H1 (cell line): ENCODE measurements at regions not wholly inside any gene's neighbourhood (a gene's known extent, or its start where the extent isn't known, plus 50 kb on each side); places are given as distances from the start of the nearest gene placed in this dataset.

Source experiments
- CTCF ChIA-PET: fragments of 300-600 bp; sonication (Branson Sonifier 250); formaldehyde crosslinking; loops from one replicate; lab custom pipeline; 2021; ENCODE audit not compliant: partially characterized antibody; lab: Charles Lee
- POLR2A ChIA-PET: fragments of 300-600 bp; sonication (Branson Sonifier 250); formaldehyde crosslinking; loops from one replicate; lab custom pipeline; 2021; ENCODE audit warnings: inconsistent platforms; ENCODE audit not compliant: partially characterized antibody; lab: Charles Lee
- DNase-seq, 2 experiments: peaks; one replicate each; pipeline versions ENCODE4 v3.0.0 to v3.0.0-alpha.2; 2010 to 2022; ENCODE audit warnings: low spot score in 2 of 2, low read depth in 1 of 2, mixed read lengths in 1 of 2
- FAIRE-seq: peaks from 2 replicates; lab custom pipeline; 2011; peaks lifted over from hg19 to GRCh38; lab: Jason Lieb, UNC
- H2AFZ ChIP-seq: 2 replicates; pipeline ENCODE4 v1.8.1; 2012; ENCODE audit warnings: low read length, inconsistent platforms
- H2AK5ac ChIP-seq: 2 replicates; pipeline ENCODE4 v1.6.1; 2013; ENCODE audit warnings: low read depth, low read length
- H2BK120ac ChIP-seq: replicated peaks from 2 replicates; pipeline ENCODE3; 2013; ENCODE audit warnings: low read depth, low read length, inconsistent platforms
- H2BK12ac ChIP-seq: 2 replicates; pipeline ENCODE4 v1.6.1; 2013; ENCODE audit warnings: low read depth, low read length
- H2BK15ac ChIP-seq: 2 replicates; pipeline ENCODE4 v1.6.1; 2013; ENCODE audit warnings: low read length
- H2BK20ac ChIP-seq: 2 replicates; pipeline ENCODE4 v1.6.1; 2013; ENCODE audit warnings: low read length
- H2BK5ac ChIP-seq: 2 replicates; pipeline ENCODE4 v1.6.1; 2013; ENCODE audit warnings: low read depth, low read length
- H3K14ac ChIP-seq: 2 replicates; pipeline ENCODE4 v1.6.1; 2013; ENCODE audit warnings: inconsistent platforms; ENCODE audit not compliant: insufficient read length
- H3K18ac ChIP-seq: 2 replicates; pipeline ENCODE4 v1.6.1; 2013; ENCODE audit warnings: low read length; ENCODE audit errors: extremely low read depth
- H3K23ac ChIP-seq: 2 replicates; pipeline ENCODE4 v1.6.1; 2013; ENCODE audit warnings: inconsistent platforms; ENCODE audit not compliant: insufficient read length
- H3K23me2 ChIP-seq: 2 replicates; pipeline ENCODE4 v1.6.1; 2013; ENCODE audit warnings: low read depth, low read length
- H3K27ac ChIP-seq: 2 replicates; pipeline ENCODE4 v1.6.1; 2011; ENCODE audit warnings: low read depth, low read length, inconsistent platforms
- H3K27me3 ChIP-seq, 4 experiments: replicated peaks in 1 of 4; 1 replicate in 1 of 4; 2 replicates in 3 of 4; pipeline versions ENCODE4 v1.6.1 to v1.8.1; 2011 to 2013; ENCODE audit warnings: low read length in 3 of 4, mild to moderate bottlenecking in 3 of 4, inconsistent platforms in 2 of 4, mixed read lengths in 2 of 4, moderate library complexity in 1 of 4; ENCODE audit not compliant: control insufficient read depth in 3 of 4, insufficient read depth in 3 of 4; ENCODE audit errors: extremely low read depth in 1 of 4
- H3K36me3 ChIP-seq, 4 experiments: 2 replicates each; pipeline versions ENCODE4 v1.6.1 to v1.8.1; 2011 to 2013; ENCODE audit warnings: mild to moderate bottlenecking in 4 of 4, low read length in 3 of 4, moderate library complexity in 2 of 4, control low read depth in 1 of 4, inconsistent platforms in 1 of 4; ENCODE audit not compliant: insufficient read depth in 4 of 4, control insufficient read depth in 2 of 4
- H3K4ac ChIP-seq: replicated peaks from 2 replicates; pipeline ENCODE3; 2013; ENCODE audit warnings: low read length, low read depth, mixed read lengths, inconsistent platforms; ENCODE audit not compliant: insufficient read length
- H3K4me1 ChIP-seq, 4 experiments: replicated peaks in 1 of 4; 1 replicate in 1 of 4; 2 replicates in 3 of 4; pipeline versions ENCODE4 v1.6.1 to v1.8.1; 2011 to 2013; ENCODE audit warnings: low read length in 3 of 4, inconsistent platforms in 2 of 4, mixed read lengths in 1 of 4; ENCODE audit not compliant: insufficient read depth in 4 of 4, control insufficient read depth in 3 of 4
- H3K4me2 ChIP-seq, 2 experiments: 2 replicates each; pipeline versions ENCODE4 v1.6.1 to v1.8.1; 2011 to 2013; ENCODE audit warnings: low read depth in 2 of 2, low read length in 2 of 2, control low read depth in 1 of 2, inconsistent platforms in 1 of 2, mild to moderate bottlenecking in 1 of 2; ENCODE audit not compliant: insufficient read depth in 1 of 2
- H3K4me3 ChIP-seq, 4 experiments: fragments of 200-600, 300-600 bp in 1 of 4; sonication (generic), shearing (Covaris generic), sonication (Bioruptor Twin) in 1 of 4; 2 replicates each; pipeline versions ENCODE4 v1.5.1 to v1.8.1; 2011 to 2016; ENCODE audit warnings: low read length in 4 of 4, low read depth in 3 of 4, control low read depth in 2 of 4, inconsistent platforms in 2 of 4, mild to moderate bottlenecking in 2 of 4, mixed read lengths in 1 of 4, moderate library complexity in 1 of 4; ENCODE audit not compliant: insufficient read depth in 2 of 4; ENCODE audit errors: extremely low read depth in 1 of 4
- H3K56ac ChIP-seq: replicated peaks from 2 replicates; pipeline ENCODE3; 2013; ENCODE audit warnings: low read depth, mild to moderate bottlenecking, mixed read lengths, low read length, inconsistent platforms; ENCODE audit not compliant: insufficient read length
- H3K79me1 ChIP-seq: 2 replicates; pipeline ENCODE4 v1.6.1; 2013; ENCODE audit warnings: low read depth, low read length, control low read depth
- H3K79me2 ChIP-seq, 2 experiments: 2 replicates each; pipeline versions ENCODE4 v1.6.1 to v1.8.1; 2012 to 2013; ENCODE audit warnings: low read length in 2 of 2, mild to moderate bottlenecking in 2 of 2, inconsistent platforms in 1 of 2; ENCODE audit not compliant: insufficient read depth in 2 of 2, control insufficient read depth in 1 of 2
- H3K9ac ChIP-seq, 4 experiments: replicated peaks in 1 of 4; 1 replicate in 1 of 4; 2 replicates in 3 of 4; pipeline versions ENCODE4 v1.6.1 to v1.8.1; 2011 to 2013; ENCODE audit warnings: low read depth in 3 of 4, low read length in 3 of 4, control low read depth in 2 of 4, mild to moderate bottlenecking in 2 of 4, moderate library complexity in 2 of 4, inconsistent platforms in 1 of 4; ENCODE audit errors: extremely low read depth in 1 of 4
- H3K9me3 ChIP-seq, 2 experiments: 2 replicates each; pipeline versions ENCODE4 v1.6.1 to v1.8.1; 2012 to 2013; ENCODE audit warnings: mild to moderate bottlenecking in 2 of 2, moderate library complexity in 2 of 2, control low read depth in 1 of 2, inconsistent platforms in 1 of 2, low read depth in 1 of 2, low read length in 1 of 2, mixed read lengths in 1 of 2; ENCODE audit not compliant: insufficient read depth in 2 of 2
- H4K20me1 ChIP-seq, 2 experiments: replicated peaks in 1 of 2; 2 replicates each; pipeline versions ENCODE3 to v1.8.1; 2011 to 2013; ENCODE audit warnings: inconsistent platforms in 2 of 2, low read length in 2 of 2, mild to moderate bottlenecking in 1 of 2; ENCODE audit not compliant: insufficient read depth in 2 of 2, control insufficient read depth in 1 of 2
- H4K5ac ChIP-seq: 2 replicates; pipeline ENCODE4 v1.6.1; 2013; ENCODE audit warnings: low read length, low read depth, mixed read lengths, inconsistent platforms; ENCODE audit not compliant: insufficient read length
- H4K8ac ChIP-seq: 2 replicates; pipeline ENCODE4 v1.8.0; 2013; ENCODE audit warnings: mild to moderate bottlenecking, moderate library complexity, low read length, inconsistent platforms; ENCODE audit not compliant: insufficient read depth; ENCODE audit errors: extremely low read depth
- H4K91ac ChIP-seq: replicated peaks from 2 replicates; pipeline ENCODE3; 2013; ENCODE audit warnings: low read length, mixed read lengths, inconsistent platforms; ENCODE audit not compliant: insufficient read length
- BACH1 ChIP-seq: IDR thresholded peaks from 2 replicates; pipeline ENCODE4 v1.6.1; 2012; ENCODE audit warnings: low read length, improper control_type of control experiment
- CHD2 ChIP-seq: IDR thresholded peaks from 2 replicates; pipeline ENCODE4 v1.6.1; 2012; ENCODE audit warnings: low read length, improper control_type of control experiment
- GTF2F1 ChIP-seq: IDR thresholded peaks from 2 replicates; pipeline ENCODE4 v1.6.1; 2012; ENCODE audit warnings: low read depth, low read length, improper control_type of control experiment, borderline replicate concordance
- HDAC6 ChIP-seq: IDR thresholded peaks from one replicate; pipeline ENCODE4 v1.7.1; 2012; ENCODE audit warnings: low read depth, mild to moderate bottlenecking, inconsistent platforms, low read length, moderate library complexity
- NRF1 ChIP-seq: IDR thresholded peaks from 2 replicates; pipeline ENCODE4 v1.6.1; 2011; ENCODE audit warnings: mild to moderate bottlenecking, low read depth, low read length, improper control_type of control experiment
- POLR2A ChIP-seq, 2 experiments: IDR thresholded peaks; 1 replicate in 1 of 2; 2 replicates in 1 of 2; pipeline ENCODE4 v1.6.1; 2011; ENCODE audit warnings: low read depth in 2 of 2, low read length in 2 of 2, mild to moderate bottlenecking in 2 of 2; ENCODE audit errors: control extremely low read depth in 1 of 2
- POLR2AphosphoS5 ChIP-seq: IDR thresholded peaks from 2 replicates; pipeline ENCODE4 v1.6.1; 2011; ENCODE audit warnings: low read depth, low read length
- SAP30 ChIP-seq: fragments of 300-600 bp; sonication (generic); IDR thresholded peaks from 2 replicates; pipeline ENCODE4 v1.7.1; 2012; ENCODE audit warnings: low read length, moderate library complexity, mild to moderate bottlenecking, inconsistent platforms; ENCODE audit not compliant: insufficient read depth, insufficient replicate concordance
- SIX5 ChIP-seq: IDR thresholded peaks from 2 replicates; pipeline ENCODE4 v1.6.1; 2011; ENCODE audit warnings: mild to moderate bottlenecking, low read depth, low read length
- SP1 ChIP-seq: IDR thresholded peaks from 2 replicates; pipeline ENCODE4 v1.6.1; 2011; ENCODE audit warnings: low read depth, low read length
- TCF12 ChIP-seq: IDR thresholded peaks from 2 replicates; pipeline ENCODE4 v1.6.1; 2011; ENCODE audit warnings: low read depth, mild to moderate bottlenecking, low read length
- WGBS, 2 experiments: shearing (Covaris generic) in 1 of 2; methylation state at CpG; one replicate each; pipeline versions ENCODE4 v1.1.6 to v1.1.7; 2013 to 2015; ENCODE audit warnings: low lambda C conversion rate in 2 of 2, mixed read lengths in 2 of 2, inconsistent platforms in 1 of 2, low coverage in 1 of 2, missing lambda C conversion rate in 1 of 2; ENCODE audit not compliant: insufficient replicate concordance in 2 of 2, insufficient coverage in 1 of 2, insufficient read length in 1 of 2; ENCODE audit errors: extremely low coverage in 1 of 2, missing lambda C conversion rate in 1 of 2; 5-methylcytosine and 5-hydroxymethylcytosine counted together
- TF ChIP-seq, protein P1 (sequence below): IDR thresholded peaks from 2 replicates; pipeline ENCODE4 v1.6.1; 2012; ENCODE audit warnings: inconsistent platforms
- TF ChIP-seq, protein P2 (sequence below), 3 experiments: IDR thresholded peaks; 1 replicate in 2 of 3; 2 replicates in 1 of 3; pipeline versions ENCODE4 v1.5.1 to v1.6.1; 2011; ENCODE audit warnings: low read length in 3 of 3, mild to moderate bottlenecking in 3 of 3, inconsistent platforms in 2 of 3, low read depth in 1 of 3, moderate library complexity in 1 of 3; ENCODE audit not compliant: insufficient read depth in 1 of 3; ENCODE audit errors: control extremely low read depth in 1 of 3

- no peak for FAIRE-seq
- no peak overlapping the region for H3K18ac ChIP-seq
- H2BK12ac ChIP-seq, result no peak overlapping the region
- H3K23ac ChIP-seq, result no peak overlapping the region
- no peak overlapping the region for H4K91ac ChIP-seq
- no peak overlapping the region for H3K27ac ChIP-seq
- no peak overlapping the region for H2BK20ac ChIP-seq
- H3K23me2 ChIP-seq, result no peaks in the 10 kb centered on the region
- no peak overlapping the region for H4K5ac ChIP-seq
- no peak overlapping the region for H3K56ac ChIP-seq
- H2BK5ac ChIP-seq, result no peak overlapping the region
- no peaks in the 10 kb centered on the region for H3K79me2 ChIP-seq
- no peaks in the 10 kb centered on the region for H3K4me1 ChIP-seq
- H3K27me3 ChIP-seq, result no peaks in the 10 kb centered on the region
- no peaks in the 10 kb centered on the region for H3K9me3 ChIP-seq
- no peak overlapping the region for H3K4ac ChIP-seq
- no peak overlapping the region for H3K4me2 ChIP-seq
- POLR2A ChIA-PET, result no interaction called here
- H3K36me3 ChIP-seq, result no peaks in the 10 kb centered on the region
- H3K14ac ChIP-seq, result no peak overlapping the region
- no peaks in the 10 kb centered on the region for H3K79me1 ChIP-seq
- no peak overlapping the region for H3K9ac ChIP-seq
- no peak overlapping the region for H3K4me3 ChIP-seq
- no peak overlapping the region for H2BK15ac ChIP-seq
- no peak overlapping the region for H2AFZ ChIP-seq
- H2BK120ac ChIP-seq, result no peak overlapping the region
- H4K20me1 ChIP-seq, result no peaks in the 10 kb centered on the region
- 88% methylated on average over 8 of the region's 8 CpGs; no CpG with 5 or more reads in 1 of the 2 experiments for WGBS, 2 experiments
- no peak for DNase-seq
- H4K8ac ChIP-seq, result no peak overlapping the region
- no peak overlapping the region for H2AK5ac ChIP-seq
- CTCF ChIA-PET, result interaction anchor here (1.3 kb wide), 1 partner anchor 14 kb away, joined by 4 read pairs; no protein-coding TSS in a partner anchor
- TF ChIP-seq NRF1, result no peak
- TF ChIP-seq, protein P1, sequence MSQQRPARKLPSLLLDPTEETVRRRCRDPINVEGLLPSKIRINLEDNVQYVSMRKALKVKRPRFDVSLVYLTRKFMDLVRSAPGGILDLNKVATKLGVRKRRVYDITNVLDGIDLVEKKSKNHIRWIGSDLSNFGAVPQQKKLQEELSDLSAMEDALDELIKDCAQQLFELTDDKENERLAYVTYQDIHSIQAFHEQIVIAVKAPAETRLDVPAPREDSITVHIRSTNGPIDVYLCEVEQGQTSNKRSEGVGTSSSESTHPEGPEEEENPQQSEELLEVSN, result no peak
- no peak for TF ChIP-seq POLR2A (IDR thresholded peaks at IDR 0.05; ENCODE audit: control extremely low read depth in 1 of 2, low read depth in 2 of 2, low read length in 2 of 2)
- TF ChIP-seq, protein P2, sequence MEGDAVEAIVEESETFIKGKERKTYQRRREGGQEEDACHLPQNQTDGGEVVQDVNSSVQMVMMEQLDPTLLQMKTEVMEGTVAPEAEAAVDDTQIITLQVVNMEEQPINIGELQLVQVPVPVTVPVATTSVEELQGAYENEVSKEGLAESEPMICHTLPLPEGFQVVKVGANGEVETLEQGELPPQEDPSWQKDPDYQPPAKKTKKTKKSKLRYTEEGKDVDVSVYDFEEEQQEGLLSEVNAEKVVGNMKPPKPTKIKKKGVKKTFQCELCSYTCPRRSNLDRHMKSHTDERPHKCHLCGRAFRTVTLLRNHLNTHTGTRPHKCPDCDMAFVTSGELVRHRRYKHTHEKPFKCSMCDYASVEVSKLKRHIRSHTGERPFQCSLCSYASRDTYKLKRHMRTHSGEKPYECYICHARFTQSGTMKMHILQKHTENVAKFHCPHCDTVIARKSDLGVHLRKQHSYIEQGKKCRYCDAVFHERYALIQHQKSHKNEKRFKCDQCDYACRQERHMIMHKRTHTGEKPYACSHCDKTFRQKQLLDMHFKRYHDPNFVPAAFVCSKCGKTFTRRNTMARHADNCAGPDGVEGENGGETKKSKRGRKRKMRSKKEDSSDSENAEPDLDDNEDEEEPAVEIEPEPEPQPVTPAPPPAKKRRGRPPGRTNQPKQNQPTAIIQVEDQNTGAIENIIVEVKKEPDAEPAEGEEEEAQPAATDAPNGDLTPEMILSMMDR (IDR thresholded peaks at IDR 0.05; ENCODE audit: control extremely low read depth in 1 of 3, insufficient read depth in 1 of 3, low read depth in 1 of 3, low read length in 3 of 3), result no peak
- TF ChIP-seq SP1, result no peak
- TF ChIP-seq CHD2, result no peak
- TF ChIP-seq BACH1, result no peak
- TF ChIP-seq GTF2F1, result no peak
- no peak for TF ChIP-seq SIX5
- no peak for TF ChIP-seq TCF12
- no peak for TF ChIP-seq SAP30
- TF ChIP-seq HDAC6, result no peak
- no peak for TF ChIP-seq POLR2AphosphoS5
These were observed 151.7 kb upstream of the CASK start for GRCh38 chrX:42075032-42075431.
